Muscle layer of duodenum (tissue), 2 donors: ENCODE measurements at regions not wholly inside any gene's neighbourhood (a gene's known extent, or its start where the extent isn't known, plus 50 kb on each side); places are given as distances from the start of the nearest gene placed in this dataset.
A peak's percentile ranks its signal among the peaks of the same experiment; 100 is the strongest.

Experiments
- H3K27ac ChIP-seq: one replicate; pipeline ENCODE4 v1.7.0; 2013; ENCODE audit warnings: mild to moderate bottlenecking, low read length
- H3K27me3 ChIP-seq: one replicate; pipeline ENCODE4 v1.7.0; 2013; ENCODE audit warnings: low read depth, mild to moderate bottlenecking, control low read depth, low read length
- H3K36me3 ChIP-seq, 2 donors: one replicate each; pipeline ENCODE4 v1.7.0; 2013; ENCODE audit warnings: low read length in 2 of 2, control low read depth in 1 of 2, mild to moderate bottlenecking in 1 of 2; ENCODE audit not compliant: insufficient read depth in 2 of 2, control insufficient read depth in 1 of 2
- H3K4me1 ChIP-seq, 2 donors: one replicate each; pipeline ENCODE4 v1.7.0; 2013; ENCODE audit warnings: low read length in 2 of 2, mild to moderate bottlenecking in 2 of 2, control low read depth in 1 of 2, moderate library complexity in 1 of 2; ENCODE audit not compliant: insufficient read depth in 2 of 2, control insufficient read depth in 1 of 2
- H3K4me3 ChIP-seq, 2 donors: one replicate each; pipeline ENCODE4 v1.7.0; 2013; ENCODE audit warnings: low read length in 2 of 2, low read depth in 1 of 2, mild to moderate bottlenecking in 1 of 2
- H3K9me3 ChIP-seq, 2 donors: one replicate each; pipeline ENCODE4 v1.7.0; 2013; ENCODE audit warnings: low read length in 2 of 2, control low read depth in 1 of 2, mild to moderate bottlenecking in 1 of 2; ENCODE audit not compliant: control insufficient read depth in 1 of 2
- donor health status: healthy.

DNA sequence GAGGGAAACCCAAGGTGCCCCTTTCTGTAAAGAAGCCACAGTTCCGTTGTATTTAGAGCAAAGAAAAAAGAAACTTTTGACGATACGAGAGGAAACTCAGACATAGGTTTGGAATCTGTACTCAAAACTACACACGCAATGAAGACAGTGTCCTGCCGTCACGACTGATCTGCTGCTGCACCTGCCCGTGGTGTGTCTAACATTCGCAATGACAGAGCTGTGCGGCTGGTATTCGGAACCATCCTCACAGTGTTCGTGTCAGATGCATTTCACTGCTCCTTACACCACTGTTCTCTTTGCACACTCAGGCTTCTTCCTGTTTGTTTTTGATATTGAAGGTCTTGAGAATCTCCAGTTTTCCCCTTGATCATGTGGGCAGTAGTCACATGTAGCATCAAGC is 84.8 kb downstream of the RTL6 start:
- H3K9me3 ChIP-seq: no peaks in the 10 kb centered on the region
- H3K27me3 ChIP-seq: no peaks in the 10 kb centered on the region
- no peaks in the 10 kb centered on the region for H3K36me3 ChIP-seq
- no peaks in the 10 kb centered on the region for H3K4me1 ChIP-seq
- H3K4me3 ChIP-seq: no peak overlapping the region
- H3K27ac ChIP-seq: no peak overlapping the region

DNA sequence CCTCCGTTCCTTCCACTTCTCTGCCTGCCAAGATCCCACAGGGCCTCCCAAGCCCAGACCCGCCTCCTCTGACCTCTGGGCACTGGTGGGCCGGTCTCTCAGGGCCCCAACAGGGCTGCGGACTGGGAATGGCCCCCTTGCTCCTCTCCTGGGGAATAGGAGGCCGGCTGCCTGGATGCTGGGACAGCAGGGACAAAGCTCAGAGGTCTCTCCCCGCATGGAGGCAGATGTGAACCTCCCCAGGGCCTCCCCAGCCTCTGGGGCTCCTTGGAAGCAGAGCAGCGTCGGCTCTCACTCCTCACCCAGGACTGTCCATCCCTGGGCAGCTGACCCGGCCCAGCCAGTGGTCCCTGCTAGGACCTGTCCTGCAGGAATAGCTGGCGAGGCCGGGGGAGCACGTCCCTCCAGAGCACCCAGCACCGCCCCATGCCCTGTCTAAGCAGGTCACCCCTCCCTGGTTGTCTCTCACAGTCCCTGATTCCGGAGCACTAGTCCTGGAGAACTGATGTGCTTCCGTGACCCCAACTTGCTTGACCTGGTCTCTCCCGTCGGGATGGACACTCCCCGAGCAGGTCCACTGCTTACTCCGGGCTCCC is 85.8 kb downstream of the RTL6 start:
- H3K27ac ChIP-seq: no peak overlapping the region
- H3K9me3 ChIP-seq: no peaks in the 10 kb centered on the region
- H3K4me3 ChIP-seq: no peak overlapping the region
- no peaks in the 10 kb centered on the region for H3K4me1 ChIP-seq
- no peaks in the 10 kb centered on the region for H3K27me3 ChIP-seq
- H3K36me3 ChIP-seq: no peaks in the 10 kb centered on the region

DNA sequence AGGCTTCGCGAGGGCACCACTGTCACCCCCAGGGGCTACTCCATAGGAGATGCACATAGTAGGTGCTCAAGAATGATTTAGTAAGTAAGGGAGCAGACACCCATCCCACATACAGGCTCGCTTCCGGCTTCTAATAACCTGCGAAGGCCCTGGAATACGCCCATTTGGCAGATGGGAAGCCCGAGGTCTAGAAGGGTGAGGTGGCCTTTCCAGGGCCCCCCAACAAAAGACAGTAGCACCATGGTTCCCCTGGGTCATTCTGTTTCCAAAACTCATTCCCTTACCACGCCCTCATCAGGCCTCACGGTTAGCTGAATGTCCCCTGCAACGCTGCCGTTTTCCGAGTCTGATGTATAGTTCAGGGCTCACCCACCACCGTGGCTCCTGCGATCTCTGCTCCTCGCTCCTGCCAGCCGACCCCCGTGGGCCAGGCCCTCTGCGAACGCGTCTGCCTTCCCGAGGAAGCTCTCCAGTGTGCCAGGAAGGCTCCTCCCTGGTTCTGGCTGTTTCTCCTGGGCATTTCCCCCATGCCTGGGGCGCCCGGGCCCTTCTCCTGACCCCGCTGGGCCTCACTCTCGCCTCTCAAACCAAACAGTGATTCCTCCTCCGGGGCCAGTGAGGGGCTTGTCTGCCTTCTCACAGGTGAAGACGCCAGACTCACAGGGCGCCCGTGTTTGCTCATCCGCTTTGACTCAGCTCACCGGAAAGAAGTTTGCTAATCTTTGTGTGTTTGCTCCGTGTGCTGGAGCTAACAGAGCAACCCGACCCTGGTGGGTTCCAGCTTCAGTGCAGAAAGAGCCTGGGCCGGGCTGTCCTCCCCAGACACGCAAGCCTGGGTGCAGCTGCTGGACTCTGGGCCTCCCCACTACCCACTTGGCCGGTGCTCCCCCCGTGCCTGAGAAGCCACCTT is 86.6 kb downstream of the RTL6 start:
- H3K36me3 ChIP-seq: no peaks in the 10 kb centered on the region
- H3K9me3 ChIP-seq: no peaks in the 10 kb centered on the region
- H3K4me1 ChIP-seq: no peaks in the 10 kb centered on the region
- no peaks in the 10 kb centered on the region for H3K27me3 ChIP-seq
- H3K27ac ChIP-seq: no peak overlapping the region
- no peak overlapping the region for H3K4me3 ChIP-seq

DNA sequence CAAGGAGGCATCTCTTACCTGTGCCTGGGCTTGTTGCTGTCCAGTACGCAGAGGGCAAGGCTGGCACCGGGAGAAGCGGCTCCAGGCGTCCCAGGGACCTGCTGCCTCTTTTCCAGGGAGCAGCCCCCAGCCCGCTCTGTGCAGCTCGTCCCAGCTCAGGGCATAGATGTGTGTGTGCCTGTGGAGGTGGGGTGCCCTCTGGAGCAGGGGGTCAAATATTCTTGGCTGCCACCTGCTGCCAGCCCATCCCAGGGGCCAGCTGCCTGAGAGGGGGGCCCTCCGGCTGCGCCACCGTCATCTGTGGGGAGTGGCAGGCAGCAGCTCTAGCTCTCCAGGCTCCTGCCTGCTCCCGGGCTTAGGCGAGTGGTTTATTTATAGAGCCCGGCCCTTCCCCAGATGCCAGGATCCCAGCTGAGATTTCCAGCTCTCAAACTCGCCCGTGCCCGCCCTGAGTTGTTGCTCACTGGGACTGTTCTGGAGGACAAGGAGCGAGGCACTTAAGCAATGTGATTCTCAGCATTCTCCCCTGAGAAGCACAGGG is 87.5 kb downstream of the RTL6 start:
- Histone ChIP-seq H3K27ac (no peak overlapping the region), H3K4me3 (peak overlapping the region; percentile 3 to 31), H3K36me3 (no peaks in the 10 kb centered on the region), H3K27me3 (no peaks in the 10 kb centered on the region), H3K4me1 (no peaks in the 10 kb centered on the region), H3K9me3 (no peaks in the 10 kb centered on the region)

DNA sequence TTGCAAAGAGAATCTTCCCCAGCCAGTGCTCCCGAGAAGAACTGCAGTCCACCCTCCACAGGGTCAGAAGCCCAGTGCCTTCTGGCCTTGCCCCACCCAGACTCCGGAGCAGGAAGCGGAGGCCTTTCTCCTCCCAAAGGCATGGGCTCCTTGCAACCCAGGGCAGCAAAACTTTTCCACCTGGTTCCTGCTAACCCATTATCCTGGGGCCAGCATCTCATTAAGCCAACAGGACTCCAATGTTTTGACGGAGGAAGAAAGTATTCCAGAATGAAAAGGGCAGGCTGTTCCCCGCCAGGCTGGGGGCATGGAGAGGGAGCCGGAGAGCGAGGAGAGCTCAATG is 88.1 kb downstream of the RTL6 start:
- no peaks in the 10 kb centered on the region for H3K4me1 ChIP-seq
- peak overlapping the region; percentile 3 to 31 for H3K4me3 ChIP-seq
- no peaks in the 10 kb centered on the region for H3K27me3 ChIP-seq
- no peaks in the 10 kb centered on the region for H3K36me3 ChIP-seq
- H3K9me3 ChIP-seq: no peaks in the 10 kb centered on the region
- no peak overlapping the region for H3K27ac ChIP-seq

DNA sequence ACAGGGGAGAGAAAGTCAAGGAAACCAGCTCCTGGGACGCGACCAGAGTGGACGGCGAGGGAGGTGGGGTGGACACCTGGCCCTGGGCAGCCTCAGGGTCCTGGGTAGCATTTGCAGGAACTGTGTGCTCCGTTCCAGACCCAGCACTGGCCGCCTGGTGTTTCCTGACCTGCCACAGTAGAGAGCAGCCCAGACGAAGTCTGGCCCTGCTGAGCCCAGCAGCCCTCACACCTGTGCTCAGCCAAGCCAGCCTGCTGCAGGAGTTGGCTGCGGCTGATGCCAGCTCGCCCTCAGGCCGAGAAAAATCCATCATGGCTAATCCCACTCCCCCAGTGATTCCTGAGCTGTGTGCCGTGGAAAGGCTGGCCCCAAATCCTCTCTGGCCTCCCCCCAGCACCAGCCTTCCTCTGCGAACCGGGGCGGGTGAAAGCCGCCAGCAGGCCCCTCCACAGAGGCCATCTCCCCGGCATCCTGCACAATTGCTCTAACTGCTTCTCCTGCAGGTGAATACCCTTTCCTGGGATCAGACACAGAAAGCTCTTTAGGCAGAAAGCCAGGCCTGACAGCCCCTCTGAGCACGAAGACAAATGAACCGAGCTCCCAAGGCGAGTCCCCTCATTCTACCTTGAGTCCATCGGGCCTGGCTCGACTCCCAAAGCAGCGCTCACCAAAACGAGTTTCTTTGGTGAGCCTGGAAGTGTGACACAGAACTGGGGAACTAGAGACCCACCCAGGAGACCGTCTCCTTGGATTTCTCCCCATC is 88.6 kb downstream of the RTL6 start:
- no peaks in the 10 kb centered on the region for H3K9me3 ChIP-seq
- H3K27ac ChIP-seq: no peak overlapping the region
- H3K4me1 ChIP-seq: no peaks in the 10 kb centered on the region
- H3K36me3 ChIP-seq: no peaks in the 10 kb centered on the region
- no peaks in the 10 kb centered on the region for H3K27me3 ChIP-seq
- no peak overlapping the region for H3K4me3 ChIP-seq

DNA sequence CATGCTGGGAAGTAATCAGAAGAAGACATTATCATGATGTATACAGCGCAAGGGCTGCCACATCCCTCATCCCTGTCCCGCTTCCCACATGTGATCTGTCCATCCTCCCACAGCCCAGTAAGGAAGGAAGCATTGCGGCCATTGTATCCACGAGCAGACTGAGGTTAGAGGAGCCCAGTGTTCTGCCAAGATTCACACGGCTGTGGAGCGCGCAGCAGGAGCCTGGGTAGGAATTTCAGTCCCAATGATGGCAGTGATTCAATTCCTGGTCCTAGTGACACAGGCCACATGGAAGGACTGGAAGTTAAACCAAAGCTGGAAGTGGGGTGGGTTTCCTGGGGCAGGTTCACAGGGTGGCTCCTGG is 89.2 kb downstream of the RTL6 start:
- Histone ChIP-seq H3K4me1 (no peaks in the 10 kb centered on the region), H3K27ac (no peak overlapping the region), H3K4me3 (no peak overlapping the region), H3K36me3 (no peaks in the 10 kb centered on the region), H3K27me3 (no peaks in the 10 kb centered on the region), H3K9me3 (no peaks in the 10 kb centered on the region)

DNA sequence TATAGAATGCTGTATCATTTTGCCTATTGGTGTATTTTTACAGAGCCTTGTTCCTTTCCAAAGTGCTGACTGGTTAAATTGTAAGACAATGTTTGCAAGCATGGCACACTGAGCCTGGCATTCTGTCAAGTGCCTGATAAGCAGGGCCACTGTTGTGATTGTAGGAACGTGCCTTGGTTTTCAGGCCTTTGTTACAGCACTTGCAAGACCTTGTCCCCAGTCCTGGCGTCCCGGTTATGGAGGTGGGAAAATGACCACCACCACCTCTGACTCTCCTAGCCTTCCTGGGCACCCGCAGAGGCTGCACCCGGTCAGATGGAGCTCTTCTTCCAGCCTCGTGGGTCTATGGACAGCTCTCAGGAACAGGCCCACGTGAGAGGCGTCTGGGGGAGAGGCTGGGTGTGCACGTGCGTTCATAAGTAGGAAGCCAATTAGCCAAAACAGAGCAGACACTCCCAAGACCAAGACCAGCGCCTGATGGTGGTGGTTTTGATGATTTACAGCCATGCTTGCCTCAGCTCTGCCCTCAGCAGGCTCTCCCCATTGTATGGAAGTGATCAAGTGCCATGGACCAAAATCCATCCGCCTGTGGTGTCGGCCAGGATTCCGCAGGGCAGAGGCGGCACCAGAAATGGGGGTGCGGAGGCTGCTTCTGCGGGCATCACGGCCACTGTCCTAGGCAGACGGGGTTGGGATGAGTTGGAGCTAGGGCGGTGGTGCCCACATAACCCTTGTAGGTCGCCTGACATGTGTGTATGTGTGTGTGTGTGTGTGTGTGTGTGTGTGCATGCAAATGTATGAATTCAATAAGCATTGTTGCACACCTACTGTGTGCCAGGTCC is 89.8 kb downstream of the RTL6 start:
- Histone ChIP-seq H3K9me3 (no peaks in the 10 kb centered on the region), H3K27me3 (no peaks in the 10 kb centered on the region), H3K36me3 (no peaks in the 10 kb centered on the region), H3K4me3 (no peak overlapping the region), H3K27ac (no peak overlapping the region), H3K4me1 (no peaks in the 10 kb centered on the region)

DNA sequence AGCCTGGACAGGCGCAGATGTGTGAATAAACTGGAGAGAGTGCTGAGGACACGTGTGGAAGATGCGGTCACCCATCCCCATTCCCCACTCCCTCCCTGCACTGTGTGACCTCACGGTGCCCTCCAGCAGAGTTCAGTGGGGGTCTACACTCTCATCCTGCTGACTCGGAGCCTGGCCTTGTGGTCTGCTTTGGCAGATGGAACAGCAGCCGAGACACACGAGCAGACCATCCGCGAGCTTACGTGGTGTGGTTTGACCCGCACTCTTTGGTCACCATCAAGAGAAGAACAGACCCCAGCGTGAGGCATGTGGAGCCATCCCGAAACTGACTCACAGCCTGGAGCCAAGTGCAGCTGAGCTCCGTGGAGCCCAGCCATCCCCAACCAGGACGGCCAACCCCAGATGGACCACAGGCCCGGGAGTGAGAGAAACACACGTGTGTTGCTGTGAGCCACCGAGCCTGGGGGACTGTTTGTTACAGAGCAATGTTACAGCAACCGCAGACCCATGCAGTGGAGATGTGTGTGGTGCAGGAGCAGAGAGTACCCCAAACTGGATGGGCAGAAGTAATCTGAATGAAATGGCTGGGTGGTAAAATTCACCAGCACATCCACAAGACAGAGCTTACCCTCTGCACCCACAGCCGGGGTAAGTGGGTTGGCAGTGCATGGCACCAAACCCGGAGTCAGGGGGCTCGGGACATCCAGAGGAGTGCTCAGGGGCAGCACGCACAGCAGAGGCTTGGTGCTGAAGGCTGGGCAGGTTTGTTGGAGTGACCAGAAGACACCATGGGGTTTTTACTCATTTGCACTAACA is 90.7 kb downstream of the RTL6 start:
- Histone ChIP-seq H3K9me3 (no peaks in the 10 kb centered on the region), H3K36me3 (no peaks in the 10 kb centered on the region), H3K27ac (no peak overlapping the region), H3K27me3 (no peaks in the 10 kb centered on the region), H3K4me1 (no peaks in the 10 kb centered on the region), H3K4me3 (no peak overlapping the region)

DNA sequence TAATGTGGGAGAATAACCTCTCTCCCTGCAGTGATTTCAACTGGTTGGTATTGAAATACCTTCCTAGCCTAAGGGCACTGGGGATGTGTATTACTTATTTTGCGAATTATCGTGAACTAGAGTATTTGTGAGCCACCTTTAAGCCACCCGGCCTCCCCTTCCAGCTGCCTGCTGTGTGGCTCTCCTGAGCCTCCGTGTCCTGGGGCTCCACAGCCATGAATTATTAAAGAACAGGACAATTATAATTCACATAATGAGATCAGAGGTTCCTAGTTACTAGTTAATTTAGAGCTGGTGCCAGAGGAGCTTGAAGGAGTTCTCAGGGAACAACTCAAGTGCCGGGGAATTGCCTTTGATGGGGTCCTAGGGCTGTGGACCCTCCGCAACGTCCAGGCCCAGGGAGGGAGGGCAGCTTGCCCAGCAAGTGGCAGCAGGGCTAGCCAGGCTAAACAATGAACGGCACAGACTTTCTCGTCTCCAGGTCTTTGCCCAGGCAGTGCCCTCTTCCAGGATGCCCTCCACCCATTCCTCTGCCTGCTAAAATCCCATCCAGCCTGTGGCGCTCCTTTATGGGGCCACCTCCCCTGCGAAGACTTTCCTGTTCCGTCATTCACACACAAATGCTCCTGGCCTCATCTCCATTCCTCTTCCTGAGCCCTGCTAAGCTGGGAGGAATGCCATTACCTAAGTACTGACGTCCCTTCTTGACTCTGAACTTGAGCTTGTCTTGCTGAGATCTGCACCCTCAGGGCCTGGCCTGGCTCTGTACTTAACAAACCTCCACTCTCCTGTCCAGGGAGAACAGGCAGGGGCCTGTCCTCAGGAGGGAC is 91.5 kb downstream of the RTL6 start:
- H3K36me3 ChIP-seq: no peaks in the 10 kb centered on the region
- H3K4me1 ChIP-seq: no peaks in the 10 kb centered on the region
- H3K27ac ChIP-seq: no peak overlapping the region

More for the DNA sequence above, 91.5 kb downstream of the RTL6 start:
- no peak overlapping the region for H3K4me3 ChIP-seq
- no peaks in the 10 kb centered on the region for H3K27me3 ChIP-seq
- H3K9me3 ChIP-seq: no peaks in the 10 kb centered on the region
